GM06990 (cell line): ENCODE measurements at regions not wholly inside any gene's neighbourhood (a gene's known extent, or its start where the extent isn't known, plus 50 kb on each side); places are given as distances from the start of the nearest gene placed in this dataset.

Experiments
- DNase-seq: peaks from one replicate; pipeline ENCODE4 v3.0.0-alpha.2; 2011; ENCODE audit not compliant: insufficient read length; ENCODE audit errors: extremely low read depth
- H3K27me3 ChIP-seq: replicated peaks from 2 replicates; pipeline ENCODE4 v1.6.0; 2011; ENCODE audit warnings: low read length; ENCODE audit not compliant: control insufficient read depth, insufficient read depth
- H3K36me3 ChIP-seq: 2 replicates; pipeline ENCODE4 v1.5.1; 2011; ENCODE audit warnings: low read length; ENCODE audit not compliant: control insufficient read depth, insufficient read depth
- H3K4me3 ChIP-seq: replicated peaks from 2 replicates; pipeline ENCODE4 v1.5.1; 2011; ENCODE audit warnings: low read depth, mild to moderate bottlenecking, control low read depth, low read length
- TF ChIP-seq, protein P1 (sequence below): IDR thresholded peaks from 2 replicates; pipeline ENCODE4 v1.5.1; 2011; ENCODE audit warnings: low read length, control low read depth, mild to moderate bottlenecking, inconsistent platforms; ENCODE audit not compliant: insufficient read depth, poor library complexity, severe bottlenecking

- DNase-seq, result no peak
Observed at GRCh38 chr11:32297611-32298011, 137.7 kb downstream of the WT1 start.

DNA sequence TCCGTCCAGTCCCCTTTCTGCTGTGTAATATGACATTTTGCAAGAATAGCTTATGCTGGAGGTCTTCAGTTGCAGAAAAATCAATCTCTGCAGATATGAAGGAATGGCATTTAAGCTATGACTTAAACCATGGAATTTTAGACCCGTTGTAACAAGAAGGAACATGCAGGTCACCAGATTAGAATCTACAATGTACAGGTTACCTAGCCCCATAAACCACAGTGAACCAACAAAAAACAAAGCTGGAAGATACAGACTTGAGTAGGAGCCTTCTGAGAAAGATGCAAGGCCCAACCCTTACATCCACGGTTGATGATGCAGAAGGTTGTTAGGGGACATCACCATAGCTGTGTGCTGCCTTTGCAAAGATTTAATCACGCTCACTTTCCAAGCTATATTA lies 132.5 kb downstream of the WT1 start:
- no peak for DNase-seq
- Histone ChIP-seq H3K27me3 (no peaks in the 10 kb centered on the region), H3K4me3 (no peak overlapping the region), H3K36me3 (no peaks in the 10 kb centered on the region)
- TF ChIP-seq, protein P1, sequence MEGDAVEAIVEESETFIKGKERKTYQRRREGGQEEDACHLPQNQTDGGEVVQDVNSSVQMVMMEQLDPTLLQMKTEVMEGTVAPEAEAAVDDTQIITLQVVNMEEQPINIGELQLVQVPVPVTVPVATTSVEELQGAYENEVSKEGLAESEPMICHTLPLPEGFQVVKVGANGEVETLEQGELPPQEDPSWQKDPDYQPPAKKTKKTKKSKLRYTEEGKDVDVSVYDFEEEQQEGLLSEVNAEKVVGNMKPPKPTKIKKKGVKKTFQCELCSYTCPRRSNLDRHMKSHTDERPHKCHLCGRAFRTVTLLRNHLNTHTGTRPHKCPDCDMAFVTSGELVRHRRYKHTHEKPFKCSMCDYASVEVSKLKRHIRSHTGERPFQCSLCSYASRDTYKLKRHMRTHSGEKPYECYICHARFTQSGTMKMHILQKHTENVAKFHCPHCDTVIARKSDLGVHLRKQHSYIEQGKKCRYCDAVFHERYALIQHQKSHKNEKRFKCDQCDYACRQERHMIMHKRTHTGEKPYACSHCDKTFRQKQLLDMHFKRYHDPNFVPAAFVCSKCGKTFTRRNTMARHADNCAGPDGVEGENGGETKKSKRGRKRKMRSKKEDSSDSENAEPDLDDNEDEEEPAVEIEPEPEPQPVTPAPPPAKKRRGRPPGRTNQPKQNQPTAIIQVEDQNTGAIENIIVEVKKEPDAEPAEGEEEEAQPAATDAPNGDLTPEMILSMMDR, result no peak

More at GRCh38 chr11:32297611-32298011, 137.7 kb downstream of the WT1 start:
- H3K4me3 ChIP-seq, result no peak overlapping the region
- TF ChIP-seq, protein P1, result peak; percentile 30
- no peaks in the 10 kb centered on the region for H3K36me3 ChIP-seq
- no peaks in the 10 kb centered on the region; the same call in 1 of the 2 replicates for H3K27me3 ChIP-seq

- Histone ChIP-seq H3K27me3 (no peaks in the 10 kb centered on the region), H3K36me3 (no peaks in the 10 kb centered on the region), H3K4me3 (no peak overlapping the region)
- no peak for DNase-seq
- TF ChIP-seq, protein P1, result no peak
Observed at GRCh38 chr11:32304521-32304920, 130.8 kb downstream of the WT1 start.

GRCh38 chr11:32305460-32305859 lies 129.9 kb downstream of the WT1 start:
- Histone ChIP-seq H3K27me3 (no peaks in the 10 kb centered on the region), H3K36me3 (no peaks in the 10 kb centered on the region), H3K4me3 (no peak overlapping the region)
- no peak for DNase-seq
- TF ChIP-seq, protein P1, result no peak

DNA sequence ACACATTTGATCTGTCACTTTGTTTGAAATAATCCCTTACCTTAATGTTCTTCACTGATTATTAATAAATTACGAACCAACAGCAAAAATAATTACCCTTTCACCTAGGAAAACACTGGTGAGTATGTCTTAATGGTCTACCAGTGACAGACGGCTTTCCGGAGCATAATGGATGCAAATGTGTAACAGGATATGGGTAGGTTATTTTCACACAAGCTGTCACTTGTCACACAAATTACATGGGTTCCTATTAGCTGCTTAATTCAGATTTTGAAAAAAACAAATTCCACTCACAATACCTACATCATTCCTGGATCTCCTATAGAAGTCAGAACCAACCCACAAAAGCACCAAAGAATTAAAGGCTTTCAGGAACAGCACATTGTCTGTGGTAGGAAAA lies 127.9 kb downstream of the WT1 start:
- Histone ChIP-seq H3K36me3 (no peaks in the 10 kb centered on the region), H3K27me3 (no peaks in the 10 kb centered on the region), H3K4me3 (no peak overlapping the region)
- TF ChIP-seq, protein P1, result no peak
- no peak for DNase-seq

- TF ChIP-seq, protein P1, result no peak
- Histone ChIP-seq H3K36me3 (no peaks in the 10 kb centered on the region), H3K27me3 (no peaks in the 10 kb centered on the region), H3K4me3 (no peak overlapping the region)
- no peak for DNase-seq
Observed at GRCh38 chr11:32307913-32308312, 127.4 kb downstream of the WT1 start.
